Fibroblast of lung (primary cell): ENCODE measurements at regions not wholly inside any gene's neighbourhood (a gene's known extent, or its start where the extent isn't known, plus 50 kb on each side); places are given as distances from the start of the nearest gene placed in this dataset.

Source experiments
- DNase-seq, 2 donors: peaks; one replicate each; pipeline versions ENCODE4 v3.0.0 to v3.0.0-alpha.2; 2010; ENCODE audit warnings: low read depth in 2 of 2
- H2AFZ ChIP-seq: 2 replicates; pipeline ENCODE4 v1.5.1; 2012; ENCODE audit warnings: low read length, control low read depth, inconsistent platforms
- H3K27ac ChIP-seq: 2 replicates; pipeline ENCODE4 v1.5.1; 2011; ENCODE audit warnings: low read length, control low read depth; ENCODE audit not compliant: insufficient read depth
- H3K27me3 ChIP-seq: 2 replicates; pipeline ENCODE4 v1.5.1; 2011; ENCODE audit warnings: mild to moderate bottlenecking, low read length; ENCODE audit not compliant: control insufficient read depth, insufficient read depth
- H3K36me3 ChIP-seq: 2 replicates; pipeline ENCODE4 v1.5.1; 2011; ENCODE audit warnings: low read length; ENCODE audit not compliant: control insufficient read depth, insufficient read depth
- H3K4me1 ChIP-seq: 2 replicates; pipeline ENCODE4 v1.5.1; 2011; ENCODE audit warnings: low read length; ENCODE audit not compliant: control insufficient read depth, insufficient read depth; ENCODE audit errors: extremely low read depth
- H3K4me2 ChIP-seq: 2 replicates; pipeline ENCODE4 v1.5.1; 2011; ENCODE audit warnings: low read length, control low read depth; ENCODE audit not compliant: insufficient read depth; ENCODE audit errors: extremely low read depth
- H3K4me3 ChIP-seq, 4 experiments: fragments of 200-600 bp in 1 of 4; sonication (generic) in 1 of 4; replicated peaks in 1 of 4; 2 replicates each; pipeline ENCODE4 v1.5.1; 2011 to 2016; ENCODE audit warnings: low read length in 4 of 4, low read depth in 3 of 4, mild to moderate bottlenecking in 3 of 4, control low read depth in 2 of 4, inconsistent platforms in 1 of 4, mixed read lengths in 1 of 4; ENCODE audit not compliant: insufficient read depth in 1 of 4; ENCODE audit errors: control extremely low read depth in 1 of 4
- H3K79me2 ChIP-seq: 2 replicates; pipeline ENCODE4 v1.5.1; 2012; ENCODE audit warnings: mild to moderate bottlenecking, low read length, inconsistent platforms; ENCODE audit not compliant: control insufficient read depth, insufficient read depth
- H3K9ac ChIP-seq: 2 replicates; pipeline ENCODE4 v1.5.1; 2011; ENCODE audit warnings: mild to moderate bottlenecking, low read length, control low read depth; ENCODE audit not compliant: insufficient read depth
- H3K9me3 ChIP-seq: 2 replicates; pipeline ENCODE4 v1.5.1; 2012; ENCODE audit warnings: low read depth, low read length; ENCODE audit not compliant: control insufficient read depth, insufficient read depth
- H4K20me1 ChIP-seq: 2 replicates; pipeline ENCODE4 v1.5.1; 2011; ENCODE audit warnings: low read length; ENCODE audit not compliant: control insufficient read depth, insufficient read depth; ENCODE audit errors: extremely low read depth
- CTCF ChIP-seq, 2 donors: IDR thresholded peaks in 1 of 2; conservative IDR thresholded peaks in 1 of 2; 1 replicate in 1 of 2; 2 replicates in 1 of 2; pipeline ENCODE4 v1.5.1; 2011 to 2012; ENCODE audit warnings: low read length in 2 of 2, control low read depth in 1 of 2, inconsistent platforms in 1 of 2, low read depth in 1 of 2, mild to moderate bottlenecking in 1 of 2
- EZH2 ChIP-seq: IDR thresholded peaks from 2 replicates; pipeline ENCODE4 v1.5.1; 2012; ENCODE audit warnings: low read length, control low read depth, mild to moderate bottlenecking; ENCODE audit errors: missing control alignments

DNA sequence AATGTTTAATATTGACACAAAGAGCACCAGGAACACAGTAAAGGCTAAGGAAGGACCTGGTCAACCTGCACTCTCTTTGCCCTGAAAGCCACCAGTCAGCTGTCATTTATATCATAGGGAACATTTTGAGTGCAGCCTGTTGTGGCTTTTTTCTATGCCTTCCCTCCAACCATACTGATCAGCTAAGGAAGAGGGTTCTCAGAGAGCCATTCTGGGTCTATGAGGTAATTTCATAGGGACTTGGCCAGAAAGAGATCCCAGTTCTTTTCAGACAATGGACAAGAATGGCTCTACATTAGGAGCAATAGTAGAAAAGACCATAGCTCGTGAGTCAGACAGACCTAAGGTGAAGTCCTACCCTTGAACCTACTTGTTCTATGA is 132.8 kb downstream of the CCDC34 start:
- Histone ChIP-seq H3K36me3 (no peaks in the 10 kb centered on the region), H3K4me1 (peaks cover 8% of the 10 kb centered on the region), H3K9ac (no peak overlapping the region), H2AFZ (no peak overlapping the region), H3K9me3 (no peaks in the 10 kb centered on the region), H3K27me3 (no peaks in the 10 kb centered on the region), H3K79me2 (no peaks in the 10 kb centered on the region), H3K4me3 (no peak overlapping the region), H3K27ac (no peak overlapping the region), H4K20me1 (no peaks in the 10 kb centered on the region), H3K4me2 (no peak overlapping the region)
- no peak for TF ChIP-seq EZH2
- no peak for TF ChIP-seq CTCF (conservative IDR thresholded peaks at IDR 0.05 in 1 of 2, IDR thresholded peaks at IDR 0.05 in 1 of 2; ENCODE audit: low read depth in 1 of 2, low read length in 2 of 2)
- peak in 1 of 2 donors; percentile 33 for DNase-seq

DNA sequence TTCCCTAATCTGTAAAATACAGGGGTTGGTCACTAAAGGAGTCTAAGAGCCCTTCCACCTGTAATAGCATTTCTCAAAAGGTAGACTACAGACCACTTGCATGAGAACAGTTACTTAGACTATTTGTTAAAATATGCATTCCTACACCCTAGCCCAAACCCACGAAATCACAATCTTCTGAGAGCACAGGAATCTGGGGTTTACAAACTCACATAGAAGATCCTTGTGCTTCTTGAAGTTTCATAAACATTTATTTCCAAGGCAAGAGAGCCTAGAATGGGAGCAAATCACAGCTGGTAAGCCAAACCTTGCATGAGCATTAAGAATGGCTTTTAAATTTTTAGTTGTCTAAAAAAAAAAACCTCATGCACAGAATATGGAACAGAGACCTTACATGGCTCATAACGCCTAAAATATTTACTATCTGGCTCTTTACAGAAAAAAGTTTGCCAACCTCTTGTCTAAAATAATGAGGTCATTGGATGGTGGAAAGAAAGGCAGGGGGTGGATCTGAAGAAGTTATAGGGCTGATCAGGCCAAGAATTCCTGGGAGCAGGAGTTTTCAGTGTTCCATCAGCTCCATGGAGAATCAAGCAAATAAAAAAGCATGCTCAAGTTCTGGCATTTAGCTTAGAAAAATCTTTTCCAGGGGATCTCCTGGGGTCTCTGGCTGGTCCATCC is 133.4 kb downstream of the CCDC34 start:
- DNase-seq, result peak in 1 of 2 donors; percentile 82
- Histone ChIP-seq H3K9ac (no peak overlapping the region), H3K4me1 (peaks cover 8% of the 10 kb centered on the region), H3K27me3 (no peaks in the 10 kb centered on the region), H3K4me2 (no peak overlapping the region), H3K27ac (no peak overlapping the region), H3K36me3 (no peaks in the 10 kb centered on the region), H3K4me3 (no peak overlapping the region), H4K20me1 (no peaks in the 10 kb centered on the region), H3K79me2 (no peaks in the 10 kb centered on the region), H3K9me3 (no peaks in the 10 kb centered on the region), H2AFZ (no peak overlapping the region)
- TF ChIP-seq EZH2, result no peak
- TF ChIP-seq CTCF (conservative IDR thresholded peaks at IDR 0.05 in 1 of 2, IDR thresholded peaks at IDR 0.05 in 1 of 2; ENCODE audit: low read depth in 1 of 2, low read length in 2 of 2), result no peak

DNA sequence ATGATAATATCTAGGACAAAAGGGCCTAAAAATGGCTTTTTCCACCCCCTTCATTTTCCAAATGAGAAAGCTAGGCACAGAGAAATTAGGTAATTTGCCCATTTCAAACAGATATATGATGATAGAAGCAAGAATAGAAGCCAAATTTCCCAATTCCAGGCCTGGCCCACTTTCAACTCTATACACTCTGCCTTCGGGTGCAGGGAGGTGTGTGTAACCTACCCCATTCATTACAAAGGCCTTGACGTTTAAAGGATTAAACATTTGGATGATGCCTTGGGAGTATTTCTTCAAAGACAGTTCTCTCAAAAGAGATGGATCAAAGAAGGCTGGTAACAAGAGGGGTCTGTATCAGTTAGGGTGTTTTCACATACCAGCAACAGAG is 134.1 kb downstream of the CCDC34 start:
- no peak overlapping the region for H2AFZ ChIP-seq
- no peaks in the 10 kb centered on the region for H3K36me3 ChIP-seq
- no peak overlapping the region for H3K9ac ChIP-seq
- TF ChIP-seq EZH2 (no peak), CTCF (conservative IDR thresholded peaks at IDR 0.05 in 1 of 2, IDR thresholded peaks at IDR 0.05 in 1 of 2; ENCODE audit: low read depth in 1 of 2, low read length in 2 of 2) (no peak)
- no peak overlapping the region for H3K4me3 ChIP-seq
- no peak overlapping the region for H3K4me2 ChIP-seq
- H3K79me2 ChIP-seq, result no peaks in the 10 kb centered on the region
- no peaks in the 10 kb centered on the region for H3K9me3 ChIP-seq
- no peak overlapping the region for H3K27ac ChIP-seq
- no peaks in the 10 kb centered on the region for H3K27me3 ChIP-seq
- DNase-seq, result no peak
- peaks cover 2% of the 10 kb centered on the region for H3K4me1 ChIP-seq
- no peaks in the 10 kb centered on the region for H4K20me1 ChIP-seq
